GM23248 (cell line): ENCODE measurements at regions not wholly inside any gene's neighbourhood (a gene's known extent, or its start where the extent isn't known, plus 50 kb on each side); places are given as distances from the start of the nearest gene placed in this dataset.

Source experiments
- EZH2 ChIP-seq: fragments of 200-600 bp; sonication (generic); IDR thresholded peaks from 2 replicates; pipeline ENCODE4 v1.6.1; 2018; ENCODE audit warnings: antibody characterized with exemption, mild to moderate bottlenecking; ENCODE audit not compliant: insufficient read depth, poor library complexity, severe bottlenecking
- EZH2phosphoT487 ChIP-seq: fragments of 200-600 bp; sonication (generic); IDR thresholded peaks from 2 replicates; pipeline ENCODE4 v1.6.1; 2018; ENCODE audit warnings: antibody characterized with exemption, moderate library complexity, mild to moderate bottlenecking, low read depth; ENCODE audit not compliant: insufficient read depth

- TF ChIP-seq EZH2 (no peak), EZH2phosphoT487 (no peak)
Measured at GRCh38 chr3:72427624-72428023, 420.6 kb downstream of the SHQ1 start.
